ENCODE measurements at regions not wholly inside any gene's neighbourhood (a gene's known extent, or its start where the extent isn't known, plus 50 kb on each side); places are given as distances from the start of the nearest gene placed in this dataset.

- DNase-seq, result no peak
- Histone ChIP-seq H3K9me3 (no peaks in the 10 kb centered on the region), H3K27ac (no peak overlapping the region), H3K36me3 (ENCODE audit: low read depth, missing control alignments) (no peaks in the 10 kb centered on the region), H3K4me1 (no peaks in the 10 kb centered on the region), H3K27me3 (no peaks in the 10 kb centered on the region), H3K4me3 (no peak overlapping the region)
- intact Hi-C loops (cut with DNase I; ENCODE audit: low total_unique reads), result no loop called here
- TF ChIP-seq CTCF (IDR thresholded peaks at IDR 0.05) (no peak), POLR2A (IDR thresholded peaks at IDR 0.05) (no peak)
- 79 to 91% methylated on average over 2 of the region's 2 CpGs for WGBS, 2 donors
Measured at GRCh38 chr6:76683985-76684384, 611.5 kb upstream of the IMPG1 start.

GRCh38 chr6:76682842-76683241 lies 610.4 kb upstream of the IMPG1 start:
- Histone ChIP-seq H3K27me3 (no peaks in the 10 kb centered on the region), H3K4me1 (no peaks in the 10 kb centered on the region), H3K4me3 (no peak overlapping the region), H3K27ac (no peak overlapping the region), H3K9me3 (no peaks in the 10 kb centered on the region), H3K36me3 (ENCODE audit: low read depth, missing control alignments) (no peaks in the 10 kb centered on the region)
- DNase-seq, result no peak
- intact Hi-C loops (cut with DNase I; ENCODE audit: low total_unique reads), result no loop called here
- no peak for TF ChIP-seq POLR2A (IDR thresholded peaks at IDR 0.05)
- TF ChIP-seq CTCF (IDR thresholded peaks at IDR 0.05), result peak; percentile 12 to 54 (median 29)
- 45 to 55% methylated on average over 1 of the region's 1 CpG for WGBS, 2 donors

GRCh38 chr6:76681781-76682180 lies 609.3 kb upstream of the IMPG1 start:
- intact Hi-C loops (cut with DNase I; ENCODE audit: low total_unique reads), result no loop called here
- H3K4me3 ChIP-seq, result no peak overlapping the region
- no peak overlapping the region for H3K27ac ChIP-seq
- no peaks in the 10 kb centered on the region for H3K27me3 ChIP-seq
- no peak for TF ChIP-seq CTCF (IDR thresholded peaks at IDR 0.05)
- TF ChIP-seq POLR2A (IDR thresholded peaks at IDR 0.05), result no peak
- no peak for DNase-seq
- no peaks in the 10 kb centered on the region for H3K9me3 ChIP-seq
- no peaks in the 10 kb centered on the region for H3K36me3 ChIP-seq (ENCODE audit: low read depth, missing control alignments)
- H3K4me1 ChIP-seq, result no peaks in the 10 kb centered on the region

GRCh38 chr6:76677017-76677416 lies 604.6 kb upstream of the IMPG1 start:
- WGBS, 2 donors, result 66 to 84% methylated on average over 2 of the region's 2 CpGs
- no peak overlapping the region for H3K4me3 ChIP-seq
- no peaks in the 10 kb centered on the region for H3K36me3 ChIP-seq (ENCODE audit: low read depth, missing control alignments)
- no peaks in the 10 kb centered on the region for H3K9me3 ChIP-seq
- TF ChIP-seq CTCF (IDR thresholded peaks at IDR 0.05), result no peak
- H3K27ac ChIP-seq, result no peak overlapping the region
- DNase-seq, result no peak
- no peaks in the 10 kb centered on the region for H3K4me1 ChIP-seq
- intact Hi-C loops (cut with DNase I; ENCODE audit: low total_unique reads), result no loop called here
- H3K27me3 ChIP-seq, result no peaks in the 10 kb centered on the region

- H3K4me3 ChIP-seq, result no peak overlapping the region
- H3K27me3 ChIP-seq, result no peaks in the 10 kb centered on the region
- no peaks in the 10 kb centered on the region for H3K36me3 ChIP-seq (ENCODE audit: low read depth, missing control alignments)
- intact Hi-C loops (cut with DNase I; ENCODE audit: low total_unique reads), result no loop called here
- DNase-seq, result no peak
- no peaks in the 10 kb centered on the region for H3K4me1 ChIP-seq
- no peak for TF ChIP-seq CTCF (IDR thresholded peaks at IDR 0.05)
- TF ChIP-seq POLR2A (IDR thresholded peaks at IDR 0.05), result no peak
- H3K9me3 ChIP-seq, result no peaks in the 10 kb centered on the region
- H3K27ac ChIP-seq, result no peak overlapping the region
- 78 to 82% methylated on average over 4 of the region's 4 CpGs for WGBS, 2 donors
Measured at GRCh38 chr6:76671751-76672150, 599.3 kb upstream of the IMPG1 start.
